HEK293 (cell line): ENCODE measurements at regions not wholly inside any gene's neighbourhood (a gene's known extent, or its start where the extent isn't known, plus 50 kb on each side); places are given as distances from the start of the nearest gene placed in this dataset.

Experiments used
- CTCF ChIA-PET: fragments of 350-600 bp; formaldehyde crosslinking; extraction: SDS; loops from one replicate; lab custom pipeline; 2021; ENCODE audit warnings: antibody characterized with exemption; lab: Yijun Ruan, JAX
- POLR2A ChIA-PET: fragments of 300-600 bp; formaldehyde crosslinking; extraction: SDS; loops from one replicate; lab custom pipeline; 2020; ENCODE audit warnings: antibody characterized with exemption, inconsistent platforms; lab: Yijun Ruan, JAX
- H3K27ac ChIP-seq: fragments of 200-500 bp; sonication (Bioruptor generic); 2 replicates; pipeline ENCODE4 v1.5.1; 2014; ENCODE audit warnings: low read depth, low read length, control low read depth, inconsistent platforms; ENCODE audit errors: extremely low read depth
- H3K36me3 ChIP-seq, 2 experiments: fragments of 200-500 bp in 1 of 2; sonication (Bioruptor generic) in 1 of 2; 1 replicate in 1 of 2; 2 replicates in 1 of 2; pipeline ENCODE4 v1.5.1; 2014 to 2017; ENCODE audit warnings: inconsistent platforms in 2 of 2, low read length in 2 of 2; ENCODE audit not compliant: control insufficient read depth in 2 of 2, insufficient read depth in 1 of 2
- H3K4me1 ChIP-seq: fragments of 200-500 bp; sonication (Bioruptor generic); 2 replicates; pipeline ENCODE4 v1.5.1; 2014; ENCODE audit warnings: mild to moderate bottlenecking, low read length, inconsistent platforms; ENCODE audit not compliant: control insufficient read depth, insufficient read depth
- H3K4me3 ChIP-seq: 2 replicates; pipeline ENCODE4 v1.5.1; 2011; ENCODE audit warnings: low read depth, mild to moderate bottlenecking, control low read depth, low read length, moderate library complexity
- H3K9me3 ChIP-seq: fragments of 200-500 bp; sonication (Bioruptor generic); 2 replicates; pipeline ENCODE4 v1.5.1; 2014; ENCODE audit warnings: low read depth, low read length, inconsistent platforms; ENCODE audit not compliant: control insufficient read depth, insufficient read depth
- HOXC10 ChIP-seq: sonication (generic); formaldehyde crosslinking; IDR thresholded peaks from 2 replicates; pipeline ENCODE4 v1.8.1; 2023; ENCODE audit warnings: mild to moderate bottlenecking, missing genetic modification reagents
- HOXD13 ChIP-seq: sonication (generic); formaldehyde crosslinking; IDR thresholded peaks from 2 replicates; pipeline ENCODE4 v1.8.0; 2022; ENCODE audit warnings: missing genetic modification reagents, borderline replicate concordance
- MYNN ChIP-seq: fragments of 450-650 bp; formaldehyde crosslinking; IDR thresholded peaks from 2 replicates; pipeline ENCODE4 v1.5.1; 2016; ENCODE audit warnings: missing biosample characterization, missing genetic modification characterization, borderline replicate concordance
- SALL2 ChIP-seq: fragments of 450-650 bp; formaldehyde crosslinking; IDR thresholded peaks from 2 replicates; pipeline ENCODE4 v1.5.0; 2017; ENCODE audit warnings: missing biosample characterization, mild to moderate bottlenecking, missing genetic modification characterization, borderline replicate concordance
- SP7 ChIP-seq: fragments of 450-650 bp; formaldehyde crosslinking; IDR thresholded peaks from 2 replicates; pipeline ENCODE4 v1.5.1; 2016; ENCODE audit warnings: missing biosample characterization, missing genetic modification characterization
- ZBTB17 ChIP-seq: fragments of 450-650 bp; formaldehyde crosslinking; IDR thresholded peaks from 2 replicates; pipeline ENCODE4 v1.5.1; 2016; ENCODE audit warnings: missing biosample characterization, missing genetic modification characterization
- ZNF132 ChIP-seq: fragments of 450-650 bp; formaldehyde crosslinking; IDR thresholded peaks from 2 replicates; pipeline ENCODE4 v1.5.1; 2017; ENCODE audit warnings: missing biosample characterization, missing genetic modification characterization, borderline replicate concordance
- ZNF2 ChIP-seq: fragments of 450-650 bp; formaldehyde crosslinking; IDR thresholded peaks from 2 replicates; pipeline ENCODE4 v1.5.1; 2016; ENCODE audit warnings: missing biosample characterization, missing genetic modification characterization
- ZNF335 ChIP-seq: fragments of 450-650 bp; formaldehyde crosslinking; conservative IDR thresholded peaks from 2 replicates; pipeline ENCODE4 v1.5.1; 2016; ENCODE audit warnings: missing biosample characterization, missing genetic modification characterization
- ZNF366 ChIP-seq: fragments of 450-650 bp; formaldehyde crosslinking; conservative IDR thresholded peaks from 2 replicates; pipeline ENCODE4 v1.5.1; 2016; ENCODE audit warnings: missing biosample characterization, missing genetic modification characterization
- ZNF473 ChIP-seq: fragments of 450-650 bp; formaldehyde crosslinking; IDR thresholded peaks from 2 replicates; pipeline ENCODE4 v1.5.1; 2017; ENCODE audit warnings: missing biosample characterization, missing genetic modification characterization
- ZNF501 ChIP-seq: fragments of 450-650 bp; formaldehyde crosslinking; IDR thresholded peaks from 2 replicates; pipeline ENCODE4 v1.5.1; 2016; ENCODE audit warnings: missing biosample characterization, missing genetic modification characterization
- ZNF610 ChIP-seq: fragments of 450-650 bp; formaldehyde crosslinking; IDR thresholded peaks from 2 replicates; pipeline ENCODE4 v1.5.1; 2016; ENCODE audit warnings: missing biosample characterization, missing genetic modification characterization, borderline replicate concordance
- ZNF747 ChIP-seq: fragments of 450-650 bp; formaldehyde crosslinking; IDR thresholded peaks from 2 replicates; pipeline ENCODE4 v1.5.1; 2016; ENCODE audit warnings: missing biosample characterization, missing genetic modification characterization
- ZNF837 ChIP-seq: fragments of 450-650 bp; formaldehyde crosslinking; IDR thresholded peaks from 2 replicates; pipeline ENCODE4 v1.5.1; 2016; ENCODE audit warnings: missing biosample characterization, missing genetic modification characterization
- TF ChIP-seq, protein P1 (sequence below): fragments of 450-650 bp; formaldehyde crosslinking; IDR thresholded peaks from 2 replicates; pipeline ENCODE4 v1.5.1; 2017; ENCODE audit warnings: missing biosample characterization, missing genetic modification characterization
- TF ChIP-seq, protein P2 (sequence below): fragments of 450-650 bp; formaldehyde crosslinking; IDR thresholded peaks from 2 replicates; pipeline ENCODE4 v1.5.1; 2016; ENCODE audit warnings: missing biosample characterization, missing genetic modification characterization, borderline replicate concordance
- TF ChIP-seq, protein P3 (sequence below): fragments of 450-650 bp; formaldehyde crosslinking; IDR thresholded peaks from 2 replicates; pipeline ENCODE4 v1.5.1; 2016; ENCODE audit warnings: missing biosample characterization, missing genetic modification characterization
- TF ChIP-seq, protein P4 (sequence below): fragments of 450-650 bp; formaldehyde crosslinking; IDR thresholded peaks from 2 replicates; pipeline ENCODE4 v1.5.1; 2016; ENCODE audit warnings: missing biosample characterization, missing genetic modification characterization
- TF ChIP-seq, protein P5 (sequence below): fragments of 450-650 bp; formaldehyde crosslinking; conservative IDR thresholded peaks from 2 replicates; pipeline ENCODE4 v1.5.1; 2016; ENCODE audit warnings: low read depth, missing biosample characterization, missing genetic modification characterization

DNA sequence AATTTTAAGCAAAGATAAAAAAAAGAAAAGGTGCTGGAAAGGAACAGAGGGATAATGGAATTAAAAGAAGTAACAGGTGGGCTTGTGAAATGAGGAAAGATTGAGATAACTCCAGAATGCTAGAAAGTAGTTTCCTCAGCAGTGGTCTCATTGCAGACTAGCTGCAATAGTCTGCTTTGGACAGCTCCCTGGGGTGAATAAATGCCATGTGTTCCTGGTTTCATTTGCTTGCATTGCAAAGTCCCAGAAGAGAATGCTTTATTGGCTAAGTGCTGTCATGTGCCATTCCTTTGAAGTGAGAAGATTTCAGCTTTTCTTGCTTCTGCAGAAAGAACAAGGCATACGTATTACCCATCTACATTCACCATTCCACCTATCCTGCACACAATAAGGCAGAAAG is 478.8 kb upstream of the RAG2 start (continued):
- TF ChIP-seq SALL2 (tag by site-specific recombination), result no peak
- no peak for TF ChIP-seq ZNF610 (tag by site-specific recombination)
- TF ChIP-seq ZBTB17 (tag by site-specific recombination), result no peak
- TF ChIP-seq ZNF501 (tag by site-specific recombination), result no peak
- TF ChIP-seq, protein P1, sequence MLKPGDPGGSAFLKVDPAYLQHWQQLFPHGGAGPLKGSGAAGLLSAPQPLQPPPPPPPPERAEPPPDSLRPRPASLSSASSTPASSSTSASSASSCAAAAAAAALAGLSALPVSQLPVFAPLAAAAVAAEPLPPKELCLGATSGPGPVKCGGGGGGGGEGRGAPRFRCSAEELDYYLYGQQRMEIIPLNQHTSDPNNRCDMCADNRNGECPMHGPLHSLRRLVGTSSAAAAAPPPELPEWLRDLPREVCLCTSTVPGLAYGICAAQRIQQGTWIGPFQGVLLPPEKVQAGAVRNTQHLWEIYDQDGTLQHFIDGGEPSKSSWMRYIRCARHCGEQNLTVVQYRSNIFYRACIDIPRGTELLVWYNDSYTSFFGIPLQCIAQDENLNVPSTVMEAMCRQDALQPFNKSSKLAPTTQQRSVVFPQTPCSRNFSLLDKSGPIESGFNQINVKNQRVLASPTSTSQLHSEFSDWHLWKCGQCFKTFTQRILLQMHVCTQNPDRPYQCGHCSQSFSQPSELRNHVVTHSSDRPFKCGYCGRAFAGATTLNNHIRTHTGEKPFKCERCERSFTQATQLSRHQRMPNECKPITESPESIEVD (tag by site-specific recombination), result no peak
- no peak for TF ChIP-seq ZNF366
- TF ChIP-seq, protein P2, sequence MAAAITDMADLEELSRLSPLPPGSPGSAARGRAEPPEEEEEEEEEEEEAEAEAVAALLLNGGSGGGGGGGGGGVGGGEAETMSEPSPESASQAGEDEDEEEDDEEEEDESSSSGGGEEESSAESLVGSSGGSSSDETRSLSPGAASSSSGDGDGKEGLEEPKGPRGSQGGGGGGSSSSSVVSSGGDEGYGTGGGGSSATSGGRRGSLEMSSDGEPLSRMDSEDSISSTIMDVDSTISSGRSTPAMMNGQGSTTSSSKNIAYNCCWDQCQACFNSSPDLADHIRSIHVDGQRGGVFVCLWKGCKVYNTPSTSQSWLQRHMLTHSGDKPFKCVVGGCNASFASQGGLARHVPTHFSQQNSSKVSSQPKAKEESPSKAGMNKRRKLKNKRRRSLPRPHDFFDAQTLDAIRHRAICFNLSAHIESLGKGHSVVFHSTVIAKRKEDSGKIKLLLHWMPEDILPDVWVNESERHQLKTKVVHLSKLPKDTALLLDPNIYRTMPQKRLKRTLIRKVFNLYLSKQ, result no peak

DNA sequence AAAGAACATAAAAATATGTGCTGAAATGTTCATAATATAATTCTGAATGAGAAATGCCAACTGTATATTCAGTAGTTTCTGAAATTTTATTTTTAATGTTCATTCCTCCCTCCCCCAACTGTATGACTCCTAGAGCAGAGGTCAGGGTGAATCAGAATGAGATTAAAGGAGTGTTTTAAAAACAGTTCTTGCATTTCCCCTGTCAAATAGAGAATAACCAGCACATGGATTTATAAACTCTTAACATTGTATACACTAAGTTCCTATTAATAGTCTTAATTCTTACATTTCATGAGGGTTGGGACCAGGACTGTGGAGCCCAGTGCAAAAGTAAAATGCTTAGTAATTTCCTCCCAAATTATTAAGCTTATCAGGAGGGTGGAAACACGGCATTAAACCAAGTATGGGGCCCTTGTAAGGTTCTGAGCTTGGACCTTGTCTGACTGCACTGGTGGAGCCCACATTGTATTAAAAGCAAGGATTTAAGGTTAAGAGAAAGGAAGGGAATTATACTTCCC is 474.6 kb upstream of the RAG2 start:
- POLR2A ChIA-PET, result no interaction called here
- Histone ChIP-seq H3K36me3 (no peaks in the 10 kb centered on the region), H3K9me3 (no peaks in the 10 kb centered on the region), H3K27ac (no peak overlapping the region), H3K4me1 (no peaks in the 10 kb centered on the region), H3K4me3 (no peak overlapping the region)
- CTCF ChIA-PET, result interaction anchor here (1.0 kb wide), 1 partner anchor 70 kb away, joined by 3 read pairs; no protein-coding TSS in a partner anchor
- no peak for TF ChIP-seq ZNF335
- TF ChIP-seq, protein P1 (tag by site-specific recombination), result no peak
- TF ChIP-seq ZNF2 (tag by site-specific recombination), result no peak
- no peak for TF ChIP-seq MYNN
- no peak for TF ChIP-seq ZNF837 (tag by site-specific recombination)
- TF ChIP-seq HOXD13 (CRISPR knock-in tag), result no peak
- TF ChIP-seq ZNF132 (tag by site-specific recombination), result no peak
- no peak for TF ChIP-seq SP7 (tag by site-specific recombination)
- TF ChIP-seq, protein P3, sequence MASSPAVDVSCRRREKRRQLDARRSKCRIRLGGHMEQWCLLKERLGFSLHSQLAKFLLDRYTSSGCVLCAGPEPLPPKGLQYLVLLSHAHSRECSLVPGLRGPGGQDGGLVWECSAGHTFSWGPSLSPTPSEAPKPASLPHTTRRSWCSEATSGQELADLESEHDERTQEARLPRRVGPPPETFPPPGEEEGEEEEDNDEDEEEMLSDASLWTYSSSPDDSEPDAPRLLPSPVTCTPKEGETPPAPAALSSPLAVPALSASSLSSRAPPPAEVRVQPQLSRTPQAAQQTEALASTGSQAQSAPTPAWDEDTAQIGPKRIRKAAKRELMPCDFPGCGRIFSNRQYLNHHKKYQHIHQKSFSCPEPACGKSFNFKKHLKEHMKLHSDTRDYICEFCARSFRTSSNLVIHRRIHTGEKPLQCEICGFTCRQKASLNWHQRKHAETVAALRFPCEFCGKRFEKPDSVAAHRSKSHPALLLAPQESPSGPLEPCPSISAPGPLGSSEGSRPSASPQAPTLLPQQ, result no peak

DNA sequence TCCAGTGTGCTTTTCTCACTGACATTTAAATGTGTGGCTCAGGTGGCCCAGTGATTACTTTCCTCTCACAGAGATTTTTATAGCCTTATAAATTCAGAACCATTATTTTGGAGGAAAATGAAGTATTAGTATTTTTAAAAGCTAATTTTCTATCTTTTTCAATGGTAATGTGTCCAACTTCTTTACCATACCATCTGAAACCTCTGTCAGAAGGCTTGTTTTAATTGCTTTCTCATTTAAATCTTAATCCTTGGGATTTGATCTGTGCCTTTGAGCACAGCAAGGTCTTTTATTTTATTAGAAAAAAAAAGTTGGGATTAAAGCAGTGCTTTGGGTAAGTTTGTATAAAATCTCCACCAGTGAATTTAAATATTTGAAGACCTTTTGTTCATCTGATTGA is 452.3 kb upstream of the RAG2 start:
- Histone ChIP-seq H3K27ac (no peak overlapping the region), H3K4me3 (no peak overlapping the region), H3K9me3 (no peaks in the 10 kb centered on the region), H3K36me3 (no peaks in the 10 kb centered on the region), H3K4me1 (no peaks in the 10 kb centered on the region)
- ChIA-PET POLR2A (no interaction called here), CTCF (interaction anchor here (0.7 kb wide), 1 partner anchor 420 kb away, joined by 3 read pairs; no protein-coding TSS in a partner anchor)
- no peak for TF ChIP-seq MYNN
- TF ChIP-seq HOXC10, result no peak
- TF ChIP-seq ZNF473 (tag by site-specific recombination), result no peak
- TF ChIP-seq, protein P4, sequence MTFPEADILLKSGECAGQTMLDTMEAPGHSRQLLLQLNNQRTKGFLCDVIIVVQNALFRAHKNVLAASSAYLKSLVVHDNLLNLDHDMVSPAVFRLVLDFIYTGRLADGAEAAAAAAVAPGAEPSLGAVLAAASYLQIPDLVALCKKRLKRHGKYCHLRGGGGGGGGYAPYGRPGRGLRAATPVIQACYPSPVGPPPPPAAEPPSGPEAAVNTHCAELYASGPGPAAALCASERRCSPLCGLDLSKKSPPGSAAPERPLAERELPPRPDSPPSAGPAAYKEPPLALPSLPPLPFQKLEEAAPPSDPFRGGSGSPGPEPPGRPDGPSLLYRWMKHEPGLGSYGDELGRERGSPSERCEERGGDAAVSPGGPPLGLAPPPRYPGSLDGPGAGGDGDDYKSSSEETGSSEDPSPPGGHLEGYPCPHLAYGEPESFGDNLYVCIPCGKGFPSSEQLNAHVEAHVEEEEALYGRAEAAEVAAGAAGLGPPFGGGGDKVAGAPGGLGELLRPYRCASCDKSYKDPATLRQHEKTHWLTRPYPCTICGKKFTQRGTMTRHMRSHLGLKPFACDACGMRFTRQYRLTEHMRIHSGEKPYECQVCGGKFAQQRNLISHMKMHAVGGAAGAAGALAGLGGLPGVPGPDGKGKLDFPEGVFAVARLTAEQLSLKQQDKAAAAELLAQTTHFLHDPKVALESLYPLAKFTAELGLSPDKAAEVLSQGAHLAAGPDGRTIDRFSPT (tag by site-specific recombination), result no peak
- TF ChIP-seq, protein P5, sequence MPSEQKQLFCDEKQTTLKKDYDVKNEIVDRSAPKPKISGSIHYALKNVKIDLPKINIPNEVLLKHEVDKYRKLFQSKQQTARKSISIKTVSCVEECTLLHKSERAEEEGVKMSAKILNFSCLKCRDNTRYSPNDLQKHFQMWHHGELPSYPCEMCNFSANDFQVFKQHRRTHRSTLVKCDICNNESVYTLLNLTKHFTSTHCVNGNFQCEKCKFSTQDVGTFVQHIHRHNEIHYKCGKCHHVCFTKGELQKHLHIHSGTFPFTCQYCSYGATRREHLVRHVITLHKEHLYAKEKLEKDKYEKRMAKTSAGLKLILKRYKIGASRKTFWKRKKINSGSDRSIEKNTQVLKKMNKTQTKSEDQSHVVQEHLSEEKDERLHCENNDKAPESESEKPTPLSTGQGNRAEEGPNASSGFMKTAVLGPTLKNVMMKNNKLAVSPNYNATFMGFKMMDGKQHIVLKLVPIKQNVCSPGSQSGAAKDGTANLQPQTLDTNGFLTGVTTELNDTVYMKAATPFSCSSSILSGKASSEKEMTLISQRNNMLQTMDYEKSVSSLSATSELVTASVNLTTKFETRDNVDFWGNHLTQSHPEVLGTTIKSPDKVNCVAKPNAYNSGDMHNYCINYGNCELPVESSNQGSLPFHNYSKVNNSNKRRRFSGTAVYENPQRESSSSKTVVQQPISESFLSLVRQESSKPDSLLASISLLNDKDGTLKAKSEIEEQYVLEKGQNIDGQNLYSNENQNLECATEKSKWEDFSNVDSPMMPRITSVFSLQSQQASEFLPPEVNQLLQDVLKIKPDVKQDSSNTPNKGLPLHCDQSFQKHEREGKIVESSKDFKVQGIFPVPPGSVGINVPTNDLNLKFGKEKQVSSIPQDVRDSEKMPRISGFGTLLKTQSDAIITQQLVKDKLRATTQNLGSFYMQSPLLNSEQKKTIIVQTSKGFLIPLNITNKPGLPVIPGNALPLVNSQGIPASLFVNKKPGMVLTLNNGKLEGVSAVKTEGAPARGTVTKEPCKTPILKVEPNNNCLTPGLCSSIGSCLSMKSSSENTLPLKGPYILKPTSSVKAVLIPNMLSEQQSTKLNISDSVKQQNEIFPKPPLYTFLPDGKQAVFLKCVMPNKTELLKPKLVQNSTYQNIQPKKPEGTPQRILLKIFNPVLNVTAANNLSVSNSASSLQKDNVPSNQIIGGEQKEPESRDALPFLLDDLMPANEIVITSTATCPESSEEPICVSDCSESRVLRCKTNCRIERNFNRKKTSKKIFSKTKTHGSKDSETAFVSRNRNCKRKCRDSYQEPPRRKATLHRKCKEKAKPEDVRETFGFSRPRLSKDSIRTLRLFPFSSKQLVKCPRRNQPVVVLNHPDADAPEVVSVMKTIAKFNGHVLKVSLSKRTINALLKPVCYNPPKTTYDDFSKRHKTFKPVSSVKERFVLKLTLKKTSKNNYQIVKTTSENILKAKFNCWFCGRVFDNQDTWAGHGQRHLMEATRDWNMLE (tag by site-specific recombination), result no peak
- TF ChIP-seq ZNF747 (tag by site-specific recombination), result no peak
